ENCODE measurements at regions not wholly inside any gene's neighbourhood (a gene's known extent, or its start where the extent isn't known, plus 50 kb on each side); places are given as distances from the start of the nearest gene placed in this dataset.

- no peak for TF ChIP-seq CEBPB (IDR thresholded peaks at IDR 0.05; ENCODE audit: low read depth, low read length)
- TF ChIP-seq, protein P1, sequence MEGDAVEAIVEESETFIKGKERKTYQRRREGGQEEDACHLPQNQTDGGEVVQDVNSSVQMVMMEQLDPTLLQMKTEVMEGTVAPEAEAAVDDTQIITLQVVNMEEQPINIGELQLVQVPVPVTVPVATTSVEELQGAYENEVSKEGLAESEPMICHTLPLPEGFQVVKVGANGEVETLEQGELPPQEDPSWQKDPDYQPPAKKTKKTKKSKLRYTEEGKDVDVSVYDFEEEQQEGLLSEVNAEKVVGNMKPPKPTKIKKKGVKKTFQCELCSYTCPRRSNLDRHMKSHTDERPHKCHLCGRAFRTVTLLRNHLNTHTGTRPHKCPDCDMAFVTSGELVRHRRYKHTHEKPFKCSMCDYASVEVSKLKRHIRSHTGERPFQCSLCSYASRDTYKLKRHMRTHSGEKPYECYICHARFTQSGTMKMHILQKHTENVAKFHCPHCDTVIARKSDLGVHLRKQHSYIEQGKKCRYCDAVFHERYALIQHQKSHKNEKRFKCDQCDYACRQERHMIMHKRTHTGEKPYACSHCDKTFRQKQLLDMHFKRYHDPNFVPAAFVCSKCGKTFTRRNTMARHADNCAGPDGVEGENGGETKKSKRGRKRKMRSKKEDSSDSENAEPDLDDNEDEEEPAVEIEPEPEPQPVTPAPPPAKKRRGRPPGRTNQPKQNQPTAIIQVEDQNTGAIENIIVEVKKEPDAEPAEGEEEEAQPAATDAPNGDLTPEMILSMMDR (IDR thresholded peaks at IDR 0.05; ENCODE audit: control extremely low read depth in 1 of 3, insufficient read depth in 1 of 3, low read depth in 1 of 3, low read length in 3 of 3): no peak
Measured at GRCh38 chr1:40919475-40920011, 57.4 kb upstream of the CITED4 start.

Data from H1 (cell line).